Transverse colon (tissue), 4 donors: ENCODE measurements at regions not wholly inside any gene's neighbourhood (a gene's known extent, or its start where the extent isn't known, plus 50 kb on each side); places are given as distances from the start of the nearest gene placed in this dataset.

Experiments
- DNase-seq: peaks from one replicate; pipeline ENCODE4 v3.0.0-alpha.2; 2019
- H3K27ac ChIP-seq, 4 donors: fragments of 200-600 bp; sonication (generic); 2 replicates each; pipeline ENCODE4 v1.5.1; 2016 to 2018; ENCODE audit warnings: inconsistent platforms in 4 of 4
- H3K27me3 ChIP-seq: fragments of 200-600 bp; sonication (generic); 2 replicates; pipeline ENCODE4 v1.5.1; 2017; ENCODE audit warnings: inconsistent platforms
- H3K36me3 ChIP-seq, 4 donors: fragments of 200-600 bp; sonication (generic); 2 replicates each; pipeline ENCODE4 v1.5.1; 2017 to 2019; ENCODE audit warnings: inconsistent platforms in 4 of 4
- H3K4me1 ChIP-seq, 4 donors: fragments of 200-600 bp; sonication (generic); 2 replicates each; pipeline ENCODE4 v1.5.1; 2017 to 2020; ENCODE audit warnings: inconsistent platforms in 4 of 4
- H3K4me3 ChIP-seq, 4 donors: fragments of 200-600 bp; sonication (generic); 1 replicate in 1 of 4; 2 replicates in 3 of 4; pipeline versions ENCODE4 v1.5.1 to v1.6.1; 2017 to 2019; ENCODE audit warnings: inconsistent platforms in 4 of 4
- H3K9me3 ChIP-seq, 2 donors: fragments of 200-600 bp; sonication (generic); 2 replicates each; pipeline ENCODE4 v1.5.1; 2017 to 2019; ENCODE audit warnings: inconsistent platforms in 2 of 2
- CTCF ChIP-seq, 5 experiments: fragments of 200-600 bp in 3 of 5; fragments of 450-650 bp in 2 of 5; sonication (generic) in 3 of 5; IDR thresholded peaks; 1 replicate in 2 of 5; 2 replicates in 3 of 5; pipeline ENCODE4 v1.5.1; 2016 to 2017; ENCODE audit warnings: antibody characterized with exemption in 5 of 5, inconsistent platforms in 3 of 5, mild to moderate bottlenecking in 2 of 5, moderate library complexity in 1 of 5
- EP300 ChIP-seq: sonication (generic); formaldehyde crosslinking; IDR thresholded peaks from one replicate; pipeline ENCODE4 v1.6.1; 2017; ENCODE audit warnings: antibody characterized with exemption, low read depth
- POLR2A ChIP-seq: fragments of 450-650 bp; IDR thresholded peaks from one replicate; pipeline ENCODE4 v1.6.1; 2016; ENCODE audit warnings: antibody characterized with exemption, mild to moderate bottlenecking, moderate library complexity
- POLR2AphosphoS5 ChIP-seq, 3 donors: sonication (generic); formaldehyde crosslinking; IDR thresholded peaks; one replicate each; pipeline ENCODE4 v1.6.1; 2016; ENCODE audit warnings: antibody characterized with exemption in 3 of 3
- WGBS, 2 donors: methylation state at CpG; one replicate each; pipeline ENCODE4 v1.1.5; 2018; ENCODE audit warnings: low coverage in 1 of 2; 5-methylcytosine and 5-hydroxymethylcytosine counted together
- in situ Hi-C, 4 donors: fragments of 200-750 bp; cut with MboI; loops; one replicate each; pipeline versions ENCODE4 v1.15.0 to v1.15.1; 2017; ENCODE audit warnings: low sequenced_read_pairs in 3 of 4, low pct_ligation_motif_present in 1 of 4, low pct_unique_long_range_greater_than_20kb in 1 of 4
- intact Hi-C: fragments of 100-400 bp; cut with DNase I; formaldehyde crosslinking; loops from one replicate; pipeline ENCODE4 v1.15.1; 2023; ENCODE audit warnings: low total_unique reads

- Histone ChIP-seq H3K36me3 (no peaks in the 10 kb centered on the region), H3K4me3 (no peak overlapping the region), H3K4me1 (no peaks in the 10 kb centered on the region), H3K27ac (no peak overlapping the region), H3K9me3 (no peaks in the 10 kb centered on the region), H3K27me3 (no peaks in the 10 kb centered on the region)
- TF ChIP-seq POLR2AphosphoS5 (IDR thresholded peaks at IDR 0.05) (no peak), POLR2A (no peak), CTCF (IDR thresholded peaks at IDR 0.05) (no peak), EP300 (no peak)
- WGBS, 2 donors, result 64 to 71% methylated on average over 2 of the region's 2 CpGs
- in situ Hi-C loops, result no loop called here
- intact Hi-C loops, result loop anchor here (5.0 kb wide), 1 partner anchor 199 kb away; no protein-coding TSS in a partner anchor
- DNase-seq, result no peak
These were observed 403.9 kb downstream of the LIG4 start for GRCh38 chr13:107811233-107812013.

- TF ChIP-seq EP300 (no peak), POLR2A (no peak), CTCF (IDR thresholded peaks at IDR 0.05) (no peak), POLR2AphosphoS5 (IDR thresholded peaks at IDR 0.05) (no peak)
- no peak for DNase-seq
- intact Hi-C loops (no loop called here), in situ Hi-C loops (no loop called here)
- H3K4me3 ChIP-seq, result no peak overlapping the region
- H3K27me3 ChIP-seq, result no peaks in the 10 kb centered on the region
- no peak overlapping the region for H3K27ac ChIP-seq
- 70 to 82% methylated on average over 3 of the region's 3 CpGs for WGBS, 2 donors
- no peaks in the 10 kb centered on the region for H3K4me1 ChIP-seq
- no peaks in the 10 kb centered on the region for H3K36me3 ChIP-seq
- H3K9me3 ChIP-seq, result no peaks in the 10 kb centered on the region
These were observed 406.2 kb downstream of the LIG4 start for GRCh38 chr13:107809125-107809524.

- in situ Hi-C loops (no loop called here), intact Hi-C loops (no loop called here)
- no peak for DNase-seq
- no peak for TF ChIP-seq POLR2A
- TF ChIP-seq CTCF (IDR thresholded peaks at IDR 0.05), result no peak
- TF ChIP-seq POLR2AphosphoS5 (IDR thresholded peaks at IDR 0.05), result no peak
- TF ChIP-seq EP300, result no peak
- no peak overlapping the region for H3K27ac ChIP-seq
- H3K36me3 ChIP-seq, result no peaks in the 10 kb centered on the region
- no peaks in the 10 kb centered on the region for H3K9me3 ChIP-seq
- no peak overlapping the region for H3K4me3 ChIP-seq
- H3K4me1 ChIP-seq, result no peaks in the 10 kb centered on the region
- WGBS, 2 donors, result 70 to 75% methylated on average over 3 of the region's 3 CpGs
- no peaks in the 10 kb centered on the region for H3K27me3 ChIP-seq
These were observed 406.9 kb downstream of the LIG4 start for GRCh38 chr13:107808389-107808788.

- Histone ChIP-seq H3K27me3 (no peaks in the 10 kb centered on the region), H3K36me3 (no peaks in the 10 kb centered on the region), H3K4me1 (no peaks in the 10 kb centered on the region), H3K4me3 (no peak overlapping the region), H3K27ac (no peak overlapping the region), H3K9me3 (no peaks in the 10 kb centered on the region)
- TF ChIP-seq POLR2AphosphoS5 (IDR thresholded peaks at IDR 0.05), result no peak
- TF ChIP-seq EP300, result no peak
- no peak for TF ChIP-seq CTCF (IDR thresholded peaks at IDR 0.05)
- TF ChIP-seq POLR2A, result no peak
- intact Hi-C loops, result no loop called here
- WGBS, 2 donors, result 29 to 38% methylated on average over 3 of the region's 3 CpGs
- in situ Hi-C loops, result no loop called here
- no peak for DNase-seq
These were observed 407.8 kb downstream of the LIG4 start for GRCh38 chr13:107807306-107808073.
